Mononuclear cell (primary cell): ENCODE measurements at regions not wholly inside any gene's neighbourhood (a gene's known extent, or its start where the extent isn't known, plus 50 kb on each side); places are given as distances from the start of the nearest gene placed in this dataset.

Experiments used
- H3K27me3 ChIP-seq: 2 replicates; pipeline ENCODE4 v1.6.0; 2011; ENCODE audit warnings: low read length, control low read depth; ENCODE audit not compliant: insufficient read depth
- H3K4me1 ChIP-seq: 2 replicates; pipeline ENCODE4 v1.5.1; 2011; ENCODE audit warnings: mild to moderate bottlenecking, low read length, control low read depth; ENCODE audit not compliant: insufficient read depth
- H3K4me3 ChIP-seq: 2 replicates; pipeline ENCODE4 v1.5.1; 2011; ENCODE audit warnings: mild to moderate bottlenecking, low read length, moderate library complexity
- H3K9me3 ChIP-seq: 2 replicates; pipeline ENCODE4 v1.5.1; 2011; ENCODE audit warnings: low read depth, mild to moderate bottlenecking, control low read depth, low read length

DNA sequence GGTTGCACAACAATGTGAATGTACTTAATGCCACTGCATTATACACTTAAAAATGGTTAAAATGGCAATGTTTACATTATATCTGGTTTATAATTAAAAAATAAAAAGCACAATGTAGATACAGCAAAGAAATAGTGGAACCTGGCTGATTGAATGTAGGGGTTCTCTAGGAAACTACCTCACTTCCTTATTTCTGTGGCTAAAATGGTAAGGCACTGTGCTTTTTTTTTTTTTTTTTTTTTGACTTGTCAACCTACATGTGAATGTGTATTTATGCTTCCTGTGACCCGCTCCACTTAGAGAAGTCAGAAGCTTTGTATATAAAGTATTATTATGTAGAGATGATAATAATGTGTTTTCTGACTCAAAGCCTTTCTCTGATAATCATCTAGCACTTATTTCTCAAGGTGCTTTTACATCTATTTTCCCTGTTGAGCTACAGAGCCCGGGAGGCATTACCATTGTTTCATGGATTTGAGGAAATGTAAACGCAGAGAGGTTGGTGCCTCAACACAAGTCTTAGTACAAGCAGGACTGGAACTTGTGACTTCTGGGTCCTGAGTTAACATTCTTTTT, 55.0 kb downstream of the SOX4 start:
- Histone ChIP-seq H3K27me3 (no peaks in the 10 kb centered on the region), H3K9me3 (no peaks in the 10 kb centered on the region), H3K4me1 (no peaks in the 10 kb centered on the region), H3K4me3 (no peak overlapping the region)

DNA sequence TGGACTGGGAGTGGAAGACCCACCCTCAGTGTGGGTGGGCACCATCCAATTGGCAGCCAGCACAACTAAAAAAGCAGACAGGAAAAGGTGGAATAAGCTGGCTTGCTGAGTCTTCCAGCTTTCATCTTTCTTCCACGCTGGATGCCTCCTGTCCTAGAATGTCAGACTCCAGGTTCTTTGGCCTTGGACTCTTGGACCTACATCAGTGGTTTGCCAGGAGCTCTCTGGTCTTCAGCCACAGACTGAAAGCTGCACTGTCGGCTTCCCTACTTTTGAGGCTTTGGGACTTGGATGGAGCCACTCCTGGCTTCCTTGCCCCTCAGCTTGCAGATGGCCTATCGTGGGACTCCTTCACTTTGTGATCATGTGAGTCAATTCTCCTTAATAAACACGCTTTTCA, 59.8 kb downstream of the SOX4 start:
- Histone ChIP-seq H3K27me3 (no peaks in the 10 kb centered on the region), H3K4me1 (no peaks in the 10 kb centered on the region), H3K9me3 (no peaks in the 10 kb centered on the region), H3K4me3 (no peak overlapping the region)

DNA sequence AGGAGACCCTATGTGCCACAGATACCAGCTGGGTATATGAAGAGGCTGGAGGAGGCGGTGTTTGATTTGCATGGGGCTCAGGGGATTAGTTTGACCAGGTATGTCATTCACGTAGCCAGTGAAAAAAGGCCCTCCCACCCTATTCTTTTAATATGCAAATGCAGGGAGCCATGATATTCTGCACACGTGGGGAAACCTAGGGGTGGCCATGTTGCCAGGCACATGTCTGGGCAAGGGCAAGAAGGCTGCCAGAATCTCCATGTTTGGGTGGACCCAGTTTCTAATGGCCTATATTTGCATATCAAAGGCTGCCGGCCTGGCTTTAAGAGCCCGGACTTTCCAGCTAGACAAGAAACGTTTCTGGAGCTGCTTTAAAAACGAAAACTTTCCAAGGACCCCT, 60.4 kb downstream of the SOX4 start:
- H3K27me3 ChIP-seq = no peaks in the 10 kb centered on the region
- H3K4me3 ChIP-seq = no peak overlapping the region
- no peaks in the 10 kb centered on the region for H3K4me1 ChIP-seq
- H3K9me3 ChIP-seq = no peaks in the 10 kb centered on the region

DNA sequence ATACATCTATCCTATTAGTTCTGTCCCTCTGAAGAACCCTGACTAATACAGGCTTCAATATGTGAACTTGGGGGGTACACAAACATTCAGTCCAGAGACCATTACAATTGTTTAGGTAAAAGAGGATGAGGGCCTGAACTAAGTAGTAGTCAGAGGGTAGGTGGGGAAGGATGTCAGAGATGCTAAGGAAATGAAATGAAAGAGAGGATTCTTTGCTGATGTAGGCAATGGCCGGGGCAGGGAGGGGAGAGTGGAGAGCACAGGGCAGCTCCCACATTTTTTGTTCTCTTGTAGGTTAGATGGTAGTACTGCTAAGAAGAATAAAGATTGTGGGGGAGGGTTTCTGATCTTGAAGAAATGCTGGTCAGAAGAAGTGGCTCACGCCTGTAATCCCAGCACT, 60.8 kb downstream of the SOX4 start:
- Histone ChIP-seq H3K9me3 (no peaks in the 10 kb centered on the region), H3K4me1 (no peaks in the 10 kb centered on the region), H3K4me3 (no peak overlapping the region), H3K27me3 (no peaks in the 10 kb centered on the region)

DNA sequence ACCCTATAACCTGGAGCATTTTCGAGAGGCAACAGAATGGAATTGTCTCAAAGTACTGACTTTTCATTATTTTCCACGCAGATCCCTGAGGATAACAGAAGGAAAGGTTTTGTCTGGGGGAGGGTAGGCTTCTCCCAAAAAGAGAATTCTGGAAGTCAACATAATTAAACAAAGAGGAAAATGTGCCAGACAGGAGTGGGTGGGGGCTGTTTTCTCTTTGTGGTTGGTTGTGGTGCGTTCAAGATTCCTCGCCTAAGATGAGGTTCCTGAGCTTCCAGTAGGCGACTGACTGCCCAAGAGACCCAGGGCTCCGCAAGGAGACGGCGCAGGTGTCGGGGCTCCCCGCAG, 70.4 kb downstream of the SOX4 start:
- peaks cover 63% of the 10 kb centered on the region for H3K27me3 ChIP-seq
- no peaks in the 10 kb centered on the region for H3K9me3 ChIP-seq
- no peak overlapping the region for H3K4me3 ChIP-seq
- H3K4me1 ChIP-seq = peaks cover 31% of the 10 kb centered on the region

DNA sequence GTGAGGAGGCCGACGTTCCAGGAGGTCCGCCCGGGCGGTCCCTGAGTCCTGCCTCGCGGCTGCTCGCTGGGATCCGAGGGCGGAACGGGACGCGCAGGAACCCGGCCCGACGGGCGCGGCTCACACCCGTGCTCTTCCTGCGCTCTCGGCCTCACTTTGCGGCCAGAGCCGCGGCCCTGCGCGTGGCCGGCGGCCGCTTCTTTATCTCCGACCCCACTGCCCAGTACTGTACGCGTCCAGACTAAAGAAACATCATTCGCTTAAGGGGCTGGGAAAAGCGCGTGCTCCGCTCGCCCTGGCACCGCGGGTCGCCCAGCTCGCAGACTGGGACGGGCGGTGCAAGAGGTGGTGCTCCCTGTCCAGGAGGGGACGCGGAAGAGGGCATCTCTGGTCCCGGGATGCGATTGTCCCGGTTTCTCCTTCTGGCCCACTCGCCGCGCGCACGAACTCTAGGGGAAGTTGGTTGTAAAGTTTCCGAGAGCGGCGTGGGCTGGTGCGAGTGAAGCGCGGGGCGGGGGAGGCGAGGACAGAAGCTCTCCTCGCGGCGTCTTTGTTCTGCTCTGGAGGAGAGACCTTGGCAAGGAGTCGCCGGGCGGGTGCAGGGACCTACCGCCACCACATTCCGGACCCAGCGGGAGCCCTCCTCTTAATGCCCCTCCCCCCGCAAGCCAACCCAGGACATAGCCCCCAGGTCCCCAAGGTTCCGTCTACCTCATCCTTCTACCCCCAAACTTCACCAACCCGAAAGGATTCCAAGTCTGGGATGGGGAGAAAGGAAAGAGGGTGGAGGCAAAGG, 71.0 kb downstream of the SOX4 start:
- peaks cover 31% of the 10 kb centered on the region for H3K4me1 ChIP-seq
- no peaks in the 10 kb centered on the region for H3K9me3 ChIP-seq
- no peak overlapping the region for H3K4me3 ChIP-seq
- H3K27me3 ChIP-seq = peaks cover 65% of the 10 kb centered on the region

DNA sequence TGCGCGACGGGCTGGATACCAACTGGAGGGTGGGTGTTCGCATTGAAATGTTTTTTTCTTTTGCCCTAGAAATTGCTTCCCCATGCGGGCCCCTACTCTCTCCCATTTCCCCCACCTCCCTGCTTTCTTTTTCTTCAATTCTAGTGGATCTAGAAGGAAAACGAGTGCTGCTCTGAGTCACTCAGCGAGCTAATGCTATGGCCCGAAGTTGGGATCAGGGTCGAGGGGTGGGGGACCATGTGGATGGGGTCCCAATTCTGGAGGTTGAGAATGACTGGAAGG, 71.5 kb downstream of the SOX4 start:
- Histone ChIP-seq H3K9me3 (no peaks in the 10 kb centered on the region), H3K4me3 (no peak overlapping the region), H3K27me3 (peaks cover 65% of the 10 kb centered on the region), H3K4me1 (peaks cover 31% of the 10 kb centered on the region)

DNA sequence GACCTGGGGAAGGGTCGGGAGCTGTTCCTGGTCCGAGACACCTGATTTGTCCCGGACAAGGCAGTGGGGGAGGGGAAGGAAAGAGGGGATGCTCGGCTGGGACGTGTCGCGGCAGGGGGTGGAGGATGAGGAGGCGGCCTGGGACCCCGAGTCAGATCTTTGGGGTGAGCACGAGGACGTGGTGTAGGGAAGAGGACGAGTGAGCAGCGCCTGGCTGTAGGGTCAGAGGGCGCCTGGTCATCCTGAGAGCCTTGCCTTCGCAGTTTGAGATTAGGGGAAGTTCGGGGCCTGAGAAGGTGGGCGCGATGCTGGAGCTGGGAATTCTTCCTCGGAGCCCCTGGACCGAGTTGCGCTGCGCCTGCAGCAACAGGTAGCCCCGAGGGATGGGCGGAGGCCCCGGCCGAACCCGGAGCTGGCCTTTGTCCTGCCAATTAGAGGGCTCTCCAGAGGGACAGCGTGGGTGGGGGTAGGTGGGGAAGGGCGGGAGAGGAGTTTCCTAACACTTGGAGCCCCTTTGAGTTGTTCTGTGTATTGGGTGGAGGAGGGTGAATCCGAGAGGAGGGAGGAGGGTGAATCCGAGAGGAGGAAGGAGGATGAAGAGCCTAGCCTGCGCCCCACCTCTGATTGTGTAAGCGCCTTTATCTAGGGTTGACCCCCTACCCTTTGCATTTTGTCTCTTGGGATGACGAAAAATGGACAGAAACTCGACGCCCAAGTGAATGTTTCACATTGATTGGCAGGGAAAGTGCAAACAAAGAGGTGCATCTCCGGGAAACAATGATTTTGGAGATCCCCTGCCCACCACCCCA, 72.0 kb downstream of the SOX4 start:
- no peak overlapping the region for H3K4me3 ChIP-seq
- peaks cover 31% of the 10 kb centered on the region for H3K4me1 ChIP-seq
- H3K27me3 ChIP-seq = peaks cover 65% of the 10 kb centered on the region
- H3K9me3 ChIP-seq = no peaks in the 10 kb centered on the region

DNA sequence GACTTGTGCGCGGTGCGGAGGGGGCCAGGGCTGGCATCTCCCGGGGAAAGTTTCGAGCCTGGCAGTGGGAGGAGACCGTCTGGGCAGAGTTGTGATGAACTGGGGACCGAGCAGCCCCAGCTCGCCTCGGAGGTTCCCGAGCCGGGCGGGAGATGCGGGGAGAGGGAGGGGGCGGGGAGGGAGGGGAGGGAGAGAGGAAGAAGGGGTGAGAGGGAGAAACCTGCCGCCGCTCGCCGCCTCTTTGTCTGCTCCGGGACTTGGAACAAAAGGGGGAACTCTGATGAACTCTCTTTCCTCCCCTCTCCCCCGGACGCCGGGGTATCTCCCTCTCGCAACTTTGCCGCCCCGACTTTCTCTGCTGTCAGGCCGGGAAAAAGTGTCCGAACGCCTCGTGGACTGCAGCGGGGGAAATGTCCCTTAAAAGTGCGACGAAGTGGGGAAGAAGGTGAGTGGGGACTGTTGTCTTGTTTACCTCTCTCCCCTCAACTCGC, 72.7 kb downstream of the SOX4 start:
- peaks cover 65% of the 10 kb centered on the region for H3K27me3 ChIP-seq
- H3K4me1 ChIP-seq = peaks cover 31% of the 10 kb centered on the region
- no peak overlapping the region for H3K4me3 ChIP-seq
- H3K9me3 ChIP-seq = no peaks in the 10 kb centered on the region

DNA sequence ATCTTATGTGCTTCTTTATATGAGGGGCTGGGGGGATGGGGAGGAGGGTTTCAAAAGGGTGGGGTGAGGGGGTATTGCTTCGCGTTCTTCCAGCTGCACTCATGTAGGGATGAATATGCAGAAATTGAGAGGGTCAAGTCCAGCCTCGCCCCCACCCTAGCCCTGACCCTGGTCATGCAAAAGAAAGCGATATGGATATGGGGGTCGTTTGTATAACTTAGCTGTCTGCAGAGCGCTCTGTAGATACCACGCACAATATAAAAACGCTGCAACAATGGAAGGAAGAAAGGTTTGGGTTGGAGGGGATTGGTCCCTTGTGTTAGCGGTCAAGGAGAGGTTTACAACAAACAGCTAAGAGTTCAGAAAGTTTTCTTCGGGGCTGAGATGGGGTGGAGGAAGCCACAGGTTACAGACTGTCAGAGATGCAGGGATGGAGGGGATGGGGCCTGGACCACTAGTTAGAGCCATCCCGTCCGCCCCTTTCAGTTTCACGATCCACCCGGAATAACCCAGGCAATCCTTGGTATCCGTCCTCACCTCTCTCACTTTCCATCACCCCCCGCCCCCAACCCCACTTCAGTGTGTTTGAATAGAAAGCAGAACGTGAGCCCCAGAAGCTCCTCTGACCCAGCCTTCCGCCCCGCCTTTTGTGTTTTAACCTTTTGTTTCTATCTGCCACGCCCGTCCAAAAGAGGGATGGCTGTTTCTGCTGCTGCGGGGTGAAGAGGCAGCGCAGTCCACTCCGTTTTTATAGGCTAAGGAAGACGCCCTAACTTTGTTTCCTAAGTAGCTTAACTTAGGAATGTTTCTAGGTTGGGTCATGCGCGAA, 73.5 kb downstream of the SOX4 start:
- Histone ChIP-seq H3K4me3 (no peak overlapping the region), H3K9me3 (no peaks in the 10 kb centered on the region), H3K4me1 (peaks cover 31% of the 10 kb centered on the region), H3K27me3 (peaks cover 63% of the 10 kb centered on the region)

DNA sequence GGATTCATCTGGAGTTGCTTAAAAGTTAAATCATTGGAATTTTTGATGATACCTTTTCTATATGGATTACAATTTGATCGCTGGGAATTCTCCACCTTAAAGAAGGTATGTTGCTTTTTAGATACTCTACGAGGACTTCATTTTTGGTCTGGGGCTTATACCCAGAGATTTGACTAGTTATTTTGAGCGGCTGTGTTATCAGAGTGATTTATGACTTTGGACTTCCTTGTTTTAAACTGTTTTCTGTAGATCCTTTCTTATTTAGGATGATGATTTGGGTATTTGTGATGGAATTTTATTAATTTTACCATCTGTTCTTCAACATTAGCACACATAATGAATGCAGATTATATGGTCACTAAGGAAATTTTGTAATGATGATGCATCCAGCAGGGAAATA, 75.2 kb downstream of the SOX4 start:
- H3K4me3 ChIP-seq = no peak overlapping the region
- H3K27me3 ChIP-seq = peaks cover 50% of the 10 kb centered on the region
- H3K9me3 ChIP-seq = no peaks in the 10 kb centered on the region
- peaks cover 31% of the 10 kb centered on the region for H3K4me1 ChIP-seq

DNA sequence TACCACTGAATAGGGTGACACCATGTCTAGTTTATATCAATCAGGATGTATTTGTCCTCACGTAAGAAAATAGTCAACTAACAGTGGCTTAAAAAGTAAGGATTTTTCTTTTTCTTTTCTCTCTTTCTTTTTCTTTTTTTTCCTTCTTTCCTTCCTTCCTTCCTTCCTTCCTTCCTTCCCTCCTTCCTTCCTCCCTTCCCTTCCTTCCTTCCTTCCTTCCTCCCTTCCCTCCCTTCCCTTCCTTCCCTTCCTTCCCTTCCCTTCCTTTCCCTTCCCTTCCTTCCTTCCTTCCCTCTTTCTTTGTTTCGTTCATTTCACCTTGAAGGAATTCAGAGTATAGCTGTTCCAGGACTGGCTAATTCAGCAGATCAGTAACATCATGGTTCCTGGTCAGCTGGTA, 83.2 kb downstream of the SOX4 start:
- no peaks in the 10 kb centered on the region for H3K27me3 ChIP-seq
- no peaks in the 10 kb centered on the region for H3K9me3 ChIP-seq
- no peak overlapping the region for H3K4me3 ChIP-seq
- no peaks in the 10 kb centered on the region for H3K4me1 ChIP-seq

DNA sequence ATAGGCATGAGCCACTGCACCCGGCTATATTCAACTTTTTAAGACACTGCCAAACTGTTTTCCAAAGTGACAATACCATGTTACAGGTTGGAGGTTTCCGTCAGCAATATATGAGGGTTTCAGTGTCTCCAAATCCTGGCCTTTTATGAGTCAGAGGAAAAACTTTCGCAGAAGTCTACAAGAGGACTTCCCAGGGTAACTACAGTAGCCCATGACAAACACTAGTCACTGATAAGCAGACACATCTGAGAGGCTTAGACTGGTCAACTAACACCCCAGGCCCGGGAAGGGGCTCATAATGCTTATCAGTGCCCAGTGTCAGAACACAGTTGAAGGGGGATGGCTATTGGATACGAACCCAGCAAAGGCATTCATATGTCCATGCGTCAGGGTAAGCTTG, 85.4 kb downstream of the SOX4 start:
- no peaks in the 10 kb centered on the region for H3K27me3 ChIP-seq
- H3K4me1 ChIP-seq = no peaks in the 10 kb centered on the region
- H3K9me3 ChIP-seq = no peaks in the 10 kb centered on the region
- H3K4me3 ChIP-seq = no peak overlapping the region

DNA sequence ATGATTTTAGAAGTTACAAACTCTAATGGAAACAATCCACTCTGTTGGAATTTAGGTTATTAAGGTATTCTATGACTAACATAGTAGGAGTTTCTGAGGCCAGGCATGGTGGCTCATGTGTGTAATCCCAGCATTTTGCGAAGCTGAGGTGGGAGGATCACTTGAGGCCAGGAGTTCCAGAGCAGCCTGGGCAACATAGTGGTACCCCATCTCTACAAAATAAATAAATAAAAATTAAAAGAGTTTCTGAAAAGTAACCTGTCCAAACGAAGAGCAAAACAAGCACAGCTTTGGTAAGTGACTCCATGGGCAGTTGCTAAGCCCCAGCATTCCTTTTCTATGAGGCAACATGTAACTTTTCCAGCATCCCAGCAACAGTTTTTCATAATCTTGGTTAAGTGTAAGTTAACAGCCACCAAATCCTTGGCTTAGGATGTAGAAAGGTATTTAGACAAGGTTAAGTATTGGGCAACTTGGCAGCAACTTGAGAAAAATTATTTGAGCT, 86.3 kb downstream of the SOX4 start:
- H3K9me3 ChIP-seq = no peaks in the 10 kb centered on the region
- no peaks in the 10 kb centered on the region for H3K27me3 ChIP-seq
- H3K4me3 ChIP-seq = no peak overlapping the region
- no peaks in the 10 kb centered on the region for H3K4me1 ChIP-seq

DNA sequence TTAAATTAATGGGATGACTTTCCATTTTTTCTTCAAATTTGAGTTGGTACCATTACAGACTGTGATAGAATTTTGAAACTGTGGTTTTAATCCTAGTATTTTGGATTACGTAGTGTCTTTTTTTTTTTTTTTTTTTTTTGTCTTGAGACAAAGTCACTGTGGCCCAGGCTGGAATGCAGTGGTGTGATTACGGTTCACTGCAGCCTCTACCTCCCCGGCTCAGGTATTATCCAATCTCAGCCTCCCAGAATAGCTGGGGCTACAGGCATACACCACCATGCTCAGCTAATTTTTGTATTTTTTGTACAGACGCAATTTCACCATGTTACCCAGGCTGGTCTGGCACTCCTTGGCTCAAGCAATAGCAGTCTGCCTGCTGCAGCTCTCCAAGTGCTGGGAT, 87.1 kb downstream of the SOX4 start:
- H3K27me3 ChIP-seq = no peaks in the 10 kb centered on the region
- H3K9me3 ChIP-seq = no peaks in the 10 kb centered on the region
- no peak overlapping the region for H3K4me3 ChIP-seq
- no peaks in the 10 kb centered on the region for H3K4me1 ChIP-seq
